Muscle of leg (tissue), 3 donors: ENCODE measurements at regions not wholly inside any gene's neighbourhood (a gene's known extent, or its start where the extent isn't known, plus 50 kb on each side); places are given as distances from the start of the nearest gene placed in this dataset.
A peak's percentile ranks its signal among the peaks of the same experiment; 100 is the strongest.

Source experiments
- DNase-seq: peaks from one replicate; pipeline ENCODE4 v3.0.0; 2013
- H3K27ac ChIP-seq: one replicate; pipeline ENCODE4 v1.5.1; 2013; ENCODE audit warnings: mild to moderate bottlenecking, low read length, control low read depth
- H3K27me3 ChIP-seq: one replicate; pipeline ENCODE4 v1.6.1; 2013; ENCODE audit warnings: low read length; ENCODE audit not compliant: control insufficient read depth, insufficient read depth
- H3K36me3 ChIP-seq: one replicate; pipeline ENCODE4 v1.6.1; 2013; ENCODE audit warnings: low read length; ENCODE audit not compliant: control insufficient read depth, insufficient read depth
- H3K4me1 ChIP-seq: one replicate; pipeline ENCODE4 v1.6.1; 2013; ENCODE audit warnings: low read length; ENCODE audit not compliant: control insufficient read depth, insufficient read depth
- H3K4me3 ChIP-seq: one replicate; pipeline ENCODE4 v1.5.1; 2013; ENCODE audit warnings: low read length, control low read depth
- H3K9me3 ChIP-seq: replicated peaks from 2 replicates; pipeline ENCODE4 v1.6.1; 2013; ENCODE audit warnings: low read depth, low read length; ENCODE audit not compliant: control insufficient read depth
- WGBS: methylation state at CpG from one replicate; pipeline ENCODE4 v1.1.5; 2013; ENCODE audit warnings: missing lambda C conversion rate; ENCODE audit not compliant: insufficient coverage; 5-methylcytosine and 5-hydroxymethylcytosine counted together

GRCh38 chr11:127269911-127270310 lies 269.3 kb upstream of the KIRREL3 start:
- Histone ChIP-seq H3K4me3 (no peak overlapping the region), H3K36me3 (no peaks in the 10 kb centered on the region), H3K9me3 (peaks cover 2% of the 10 kb centered on the region), H3K4me1 (no peaks in the 10 kb centered on the region), H3K27ac (no peak overlapping the region), H3K27me3 (no peaks in the 10 kb centered on the region)
- WGBS = no CpG with 5 or more reads among the region's 1 CpG
- DNase-seq = no peak

GRCh38 chr11:127268932-127269331 lies 268.4 kb upstream of the KIRREL3 start:
- no peak overlapping the region for H3K4me3 ChIP-seq
- H3K4me1 ChIP-seq = no peaks in the 10 kb centered on the region
- no peak for DNase-seq
- H3K27ac ChIP-seq = no peak overlapping the region
- no peaks in the 10 kb centered on the region for H3K36me3 ChIP-seq
- peaks cover 2% of the 10 kb centered on the region for H3K9me3 ChIP-seq
- H3K27me3 ChIP-seq = no peaks in the 10 kb centered on the region

- no peaks in the 10 kb centered on the region for H3K27me3 ChIP-seq
- peaks cover 2% of the 10 kb centered on the region for H3K9me3 ChIP-seq
- WGBS = 72% methylated on average over 3 of the region's 7 CpGs
- no peaks in the 10 kb centered on the region for H3K36me3 ChIP-seq
- H3K4me1 ChIP-seq = no peaks in the 10 kb centered on the region
- no peak overlapping the region for H3K27ac ChIP-seq
- no peak for DNase-seq
- H3K4me3 ChIP-seq = no peak overlapping the region
Measured at GRCh38 chr11:127268521-127268920, 268.0 kb upstream of the KIRREL3 start.

GRCh38 chr11:127259102-127259501 lies 258.5 kb upstream of the KIRREL3 start:
- Histone ChIP-seq H3K27ac (no peak overlapping the region), H3K9me3 (no peaks in the 10 kb centered on the region), H3K27me3 (no peaks in the 10 kb centered on the region), H3K4me3 (no peak overlapping the region), H3K36me3 (no peaks in the 10 kb centered on the region), H3K4me1 (no peaks in the 10 kb centered on the region)
- WGBS = no CpG with 5 or more reads among the region's 1 CpG
- DNase-seq = no peak

- no peaks in the 10 kb centered on the region for H3K9me3 ChIP-seq
- H3K27ac ChIP-seq = no peak overlapping the region
- H3K4me3 ChIP-seq = no peak overlapping the region
- 23% methylated on average over 5 of the region's 6 CpGs for WGBS
- H3K27me3 ChIP-seq = no peaks in the 10 kb centered on the region
- H3K4me1 ChIP-seq = peaks cover 2% of the 10 kb centered on the region
- H3K36me3 ChIP-seq = no peaks in the 10 kb centered on the region
- DNase-seq = peak; percentile 49
Measured at GRCh38 chr11:127255209-127255608, 254.6 kb upstream of the KIRREL3 start.

- DNase-seq = peak; percentile 29
- H3K9me3 ChIP-seq = no peaks in the 10 kb centered on the region
- WGBS = no CpG with 5 or more reads among the region's 3 CpGs
- H3K4me1 ChIP-seq = peaks cover 2% of the 10 kb centered on the region
- H3K4me3 ChIP-seq = no peak overlapping the region
- H3K27me3 ChIP-seq = no peaks in the 10 kb centered on the region
- no peaks in the 10 kb centered on the region for H3K36me3 ChIP-seq
- H3K27ac ChIP-seq = no peak overlapping the region
Measured at GRCh38 chr11:127252321-127252720, 251.8 kb upstream of the KIRREL3 start.

- H3K36me3 ChIP-seq = no peaks in the 10 kb centered on the region
- H3K27ac ChIP-seq = no peak overlapping the region
- peaks cover 2% of the 10 kb centered on the region for H3K4me1 ChIP-seq
- no peak overlapping the region for H3K4me3 ChIP-seq
- peaks cover 2% of the 10 kb centered on the region for H3K27me3 ChIP-seq
- H3K9me3 ChIP-seq = no peaks in the 10 kb centered on the region
- DNase-seq = no peak
- 83% methylated on average over 4 of the region's 4 CpGs for WGBS
Measured at GRCh38 chr11:127249576-127249975, 249.0 kb upstream of the KIRREL3 start.

GRCh38 chr11:127248476-127248875 lies 247.9 kb upstream of the KIRREL3 start:
- DNase-seq = peak; percentile 2
- no peak overlapping the region for H3K4me3 ChIP-seq
- H3K36me3 ChIP-seq = no peaks in the 10 kb centered on the region
- H3K27me3 ChIP-seq = peaks cover 2% of the 10 kb centered on the region
- peaks cover 2% of the 10 kb centered on the region for H3K4me1 ChIP-seq
- no peaks in the 10 kb centered on the region for H3K9me3 ChIP-seq
- no peak overlapping the region for H3K27ac ChIP-seq
- WGBS = 40% methylated on average over 1 of the region's 3 CpGs

GRCh38 chr11:127247261-127247851 lies 246.8 kb upstream of the KIRREL3 start:
- Histone ChIP-seq H3K36me3 (no peaks in the 10 kb centered on the region), H3K27me3 (peaks cover 2% of the 10 kb centered on the region), H3K4me1 (peaks cover 2% of the 10 kb centered on the region), H3K9me3 (no peaks in the 10 kb centered on the region), H3K27ac (no peak overlapping the region), H3K4me3 (no peak overlapping the region)
- WGBS = 58% methylated on average over 7 of the region's 7 CpGs
- no peak for DNase-seq

GRCh38 chr11:127242676-127243075 lies 242.1 kb upstream of the KIRREL3 start:
- 80% methylated on average over 1 of the region's 2 CpGs for WGBS
- DNase-seq = no peak
- H3K4me3 ChIP-seq = no peak overlapping the region

GRCh38 chr11:127238321-127238720 lies 237.8 kb upstream of the KIRREL3 start:
- Histone ChIP-seq H3K9me3 (no peaks in the 10 kb centered on the region), H3K27me3 (no peaks in the 10 kb centered on the region), H3K4me1 (no peaks in the 10 kb centered on the region)

More at GRCh38 chr11:127242676-127243075, 242.1 kb upstream of the KIRREL3 start:
- H3K9me3 ChIP-seq = no peaks in the 10 kb centered on the region
- H3K4me1 ChIP-seq = no peaks in the 10 kb centered on the region
- no peaks in the 10 kb centered on the region for H3K36me3 ChIP-seq
- no peak overlapping the region for H3K27ac ChIP-seq
- H3K27me3 ChIP-seq = peaks cover 2% of the 10 kb centered on the region

More at GRCh38 chr11:127238321-127238720, 237.8 kb upstream of the KIRREL3 start:
- H3K36me3 ChIP-seq = no peaks in the 10 kb centered on the region
- WGBS = no CpG with 5 or more reads among the region's 4 CpGs
- H3K27ac ChIP-seq = no peak overlapping the region
- DNase-seq = no peak
- no peak overlapping the region for H3K4me3 ChIP-seq
